Pons (tissue), 1 donor: ENCODE measurements at regions not wholly inside any gene's neighbourhood (a gene's known extent, or its start where the extent isn't known, plus 50 kb on each side); places are given as distances from the start of the nearest gene placed in this dataset.
"Not testable (repeated sequence)": the region's sequence is repeated elsewhere in the genome, so short reads cannot be mapped to it uniquely, and the experiment has no call there.

Experiments
- DNase-seq: peaks from one replicate; pipeline ENCODE4 v3.0.0-alpha.2; 2016; ENCODE audit warnings: low spot score

GRCh38 chr3:69485489-69485888 is 99.6 kb upstream of the FRMD4B start:
- no peak for DNase-seq

GRCh38 chr3:69484507-69485393 is 98.9 kb upstream of the FRMD4B start:
- no peak for DNase-seq

- no peak for DNase-seq
These were observed 97.6 kb upstream of the FRMD4B start for GRCh38 chr3:69483449-69483848.

- DNase-seq: not testable (repeated sequence)
These were observed 95.1 kb upstream of the FRMD4B start for GRCh38 chr3:69480986-69481385.

- peak; percentile 49 for DNase-seq
These were observed 88.3 kb upstream of the FRMD4B start for GRCh38 chr3:69474186-69474585.

- no peak for DNase-seq
These were observed 86.2 kb upstream of the FRMD4B start for GRCh38 chr3:69472093-69472492.

GRCh38 chr3:69463531-69463930 is 77.6 kb upstream of the FRMD4B start:
- no peak for DNase-seq

- no peak for DNase-seq
These were observed 76.9 kb upstream of the FRMD4B start for GRCh38 chr3:69462826-69463100.

- no peak for DNase-seq
These were observed 76.3 kb upstream of the FRMD4B start for GRCh38 chr3:69462022-69462825.

- DNase-seq: peak; percentile 52
These were observed 74.1 kb upstream of the FRMD4B start for GRCh38 chr3:69460034-69460433.

- no peak for DNase-seq
These were observed 73.0 kb upstream of the FRMD4B start for GRCh38 chr3:69458803-69459365.

- DNase-seq: no peak
These were observed 70.7 kb upstream of the FRMD4B start for GRCh38 chr3:69456631-69457030.

GRCh38 chr3:69454204-69454787 is 68.4 kb upstream of the FRMD4B start:
- DNase-seq: no peak

- no peak for DNase-seq
These were observed 66.4 kb upstream of the FRMD4B start for GRCh38 chr3:69452295-69452694.

GRCh38 chr3:69451594-69451993 is 65.7 kb upstream of the FRMD4B start:
- DNase-seq: no peak

GRCh38 chr3:69448877-69449276 is 63.0 kb upstream of the FRMD4B start:
- no peak for DNase-seq

- no peak for DNase-seq
These were observed 60.6 kb upstream of the FRMD4B start for GRCh38 chr3:69446402-69447072.

GRCh38 chr3:69445498-69445897 is 59.6 kb upstream of the FRMD4B start:
- peak; percentile 54 for DNase-seq

- DNase-seq: peak; percentile 63
These were observed 59.1 kb upstream of the FRMD4B start for GRCh38 chr3:69445024-69445423.

GRCh38 chr3:69443457-69443920 is 57.6 kb upstream of the FRMD4B start:
- DNase-seq: peak; percentile 70

- no peak for DNase-seq
These were observed 57.0 kb upstream of the FRMD4B start for GRCh38 chr3:69442771-69443311.

- no peak for DNase-seq
These were observed 55.8 kb upstream of the FRMD4B start for GRCh38 chr3:69441732-69442131.
